HG02763 (cell line): ENCODE measurements at regions not wholly inside any gene's neighbourhood (a gene's known extent, or its start where the extent isn't known, plus 50 kb on each side); places are given as distances from the start of the nearest gene placed in this dataset.

Source experiments
- ATAC-seq: cut with Tn5 transposase; IDR thresholded peaks from one replicate; pipeline ENCODE4 v1.9.1; 2021; ENCODE audit warnings: mild to moderate bottlenecking, moderate library complexity; ENCODE audit not compliant: unreplicated experiment

DNA sequence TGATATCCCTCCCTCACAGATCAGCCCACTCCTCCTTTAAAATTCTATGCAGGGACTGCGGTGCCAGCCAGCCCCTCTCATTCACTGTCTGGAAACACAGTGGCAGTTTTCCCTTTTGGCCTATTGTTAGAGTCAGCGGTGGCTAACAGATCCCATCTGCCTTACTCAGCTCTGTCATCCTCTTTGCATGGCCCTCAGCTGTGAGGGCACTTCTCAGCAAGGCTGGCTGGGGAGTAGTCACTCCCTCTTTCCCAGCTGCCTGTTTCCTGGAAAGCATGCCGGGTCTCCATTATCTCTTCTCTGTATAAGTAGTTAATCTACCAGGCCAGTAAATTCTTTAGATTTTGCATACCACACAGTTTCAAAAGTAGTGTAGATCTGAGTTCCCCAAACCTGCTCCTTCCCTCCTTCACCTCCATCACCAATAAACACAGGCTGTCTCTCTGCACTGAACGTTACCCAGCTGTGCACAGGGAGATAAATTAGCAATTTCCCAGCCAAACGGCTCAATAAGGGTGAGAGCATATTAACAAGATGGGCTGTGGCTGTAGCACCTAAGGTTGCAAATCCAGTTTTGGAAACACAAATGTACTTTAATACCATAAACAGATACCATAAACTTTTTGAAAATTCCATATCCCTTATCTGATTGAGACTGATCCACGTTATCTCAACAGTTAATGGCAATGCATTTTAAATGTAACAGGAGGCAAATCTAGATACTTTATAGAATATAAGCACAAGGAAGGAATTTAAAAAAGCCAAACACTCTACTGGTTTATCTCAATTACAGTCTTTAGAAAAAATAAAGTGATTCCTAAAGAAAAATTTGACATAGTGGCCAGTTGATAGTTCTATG is 229.3 kb downstream of the ANKRD50 start:
- ATAC-seq, result no peak

DNA sequence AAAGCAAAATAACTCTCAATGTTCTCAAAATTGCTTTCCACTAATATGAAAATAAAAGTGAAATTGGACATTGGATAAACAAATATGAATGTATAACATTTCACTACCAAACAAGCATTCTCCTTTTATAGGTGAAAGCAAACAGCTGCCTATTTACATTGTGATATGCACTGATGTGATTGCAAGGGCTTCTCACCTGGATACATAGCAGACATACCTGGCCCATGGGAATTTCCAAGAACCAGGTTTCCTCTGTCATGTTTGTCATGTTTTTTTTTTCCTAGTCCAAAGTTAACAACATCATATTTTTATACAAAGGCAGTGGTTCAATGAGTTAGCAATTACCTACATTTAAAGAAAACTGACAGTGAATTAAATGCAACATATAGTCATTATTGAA is 228.5 kb downstream of the ANKRD50 start:
- ATAC-seq, result no peak

DNA sequence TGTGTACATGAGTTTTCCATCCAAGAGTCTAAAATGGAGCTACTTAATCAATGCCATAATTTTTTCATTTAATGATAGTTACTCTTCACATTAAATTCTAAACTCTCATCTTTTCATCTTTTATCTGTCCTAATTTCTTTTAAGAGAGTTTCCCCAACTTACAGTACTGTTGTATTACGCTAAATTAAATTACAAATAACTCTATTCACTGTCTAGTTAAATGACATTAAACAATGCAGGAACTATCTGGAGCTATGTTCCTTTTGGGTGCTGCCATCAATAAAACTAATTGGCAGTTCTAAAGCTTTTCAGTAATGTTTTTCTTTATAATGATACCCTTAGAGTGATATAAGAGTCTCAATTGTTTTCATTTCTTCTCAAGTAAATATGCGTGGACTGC is 227.6 kb downstream of the ANKRD50 start:
- ATAC-seq, result no peak

DNA sequence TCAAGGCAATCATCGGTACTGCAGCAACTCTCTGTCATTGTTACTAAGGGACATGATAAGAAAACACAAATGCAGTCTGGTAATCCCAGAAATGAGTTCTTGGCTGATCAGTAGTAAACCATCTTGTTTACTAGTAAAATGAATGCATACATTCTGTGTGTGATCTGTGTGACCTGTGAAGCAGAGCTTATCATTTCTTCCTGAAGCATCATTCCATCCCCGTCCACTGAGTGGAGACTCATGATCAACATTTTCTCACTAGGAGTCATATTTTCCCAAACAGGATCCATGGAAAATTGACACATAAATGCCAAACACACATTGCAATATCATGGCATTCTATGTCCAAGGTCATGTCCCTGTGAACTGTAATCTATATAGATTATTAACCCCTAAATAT is 226.1 kb downstream of the ANKRD50 start:
- ATAC-seq, result no peak

DNA sequence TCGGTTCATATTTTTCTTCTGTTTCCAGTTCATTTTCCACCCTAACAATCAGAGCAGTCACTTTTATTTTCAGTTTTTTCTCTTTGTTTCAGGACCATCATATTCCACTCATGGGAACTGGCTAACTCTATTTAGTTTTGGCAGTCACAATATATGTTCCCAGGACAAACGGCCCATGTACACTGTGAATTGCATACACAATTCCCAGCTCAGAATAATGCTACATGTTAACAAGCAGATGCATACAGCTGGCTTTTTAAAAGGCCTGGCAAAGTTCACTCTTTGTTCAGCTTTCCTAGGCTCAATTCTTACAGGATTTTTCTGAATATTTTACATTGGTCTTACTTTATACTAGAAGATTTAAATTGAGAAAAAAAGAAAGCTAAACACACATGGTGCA is 224.9 kb downstream of the ANKRD50 start:
- no peak for ATAC-seq

DNA sequence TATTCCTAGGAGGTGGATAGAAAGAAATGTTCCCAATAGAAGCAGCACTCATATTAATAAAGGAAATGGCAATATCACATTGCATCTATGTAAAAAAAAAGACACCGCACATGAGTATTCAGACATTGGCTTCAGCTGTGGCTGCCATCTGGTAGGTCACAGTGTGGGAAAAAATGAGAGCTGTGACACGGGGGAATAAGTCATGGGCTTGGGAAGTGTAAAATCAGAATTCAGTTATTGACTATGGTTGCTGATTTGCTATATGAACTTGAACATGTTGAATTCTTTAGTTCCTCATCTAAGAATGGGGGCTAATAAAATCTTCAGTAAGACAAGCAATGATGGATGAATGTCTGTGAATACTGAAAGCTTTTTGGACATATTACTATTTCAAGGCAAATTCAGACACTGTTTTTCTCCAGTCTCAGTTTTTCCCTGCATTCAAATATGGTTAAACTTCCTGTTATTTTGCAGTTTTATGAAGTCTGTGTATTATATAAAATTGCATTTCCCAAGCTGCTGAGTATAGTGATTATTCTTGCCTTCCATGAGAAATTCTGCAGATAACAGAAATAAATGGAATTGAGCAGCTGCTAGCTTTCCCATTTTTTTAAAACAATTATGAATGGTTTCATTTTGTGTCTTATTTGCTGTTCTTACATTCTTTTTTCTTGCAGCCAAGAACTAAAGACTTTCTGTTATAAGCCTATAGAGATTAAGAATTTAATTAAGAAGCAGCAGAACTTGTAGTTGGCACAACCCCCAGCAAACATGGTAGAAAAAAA is 221.0 kb downstream of the ANKRD50 start:
- no peak for ATAC-seq

DNA sequence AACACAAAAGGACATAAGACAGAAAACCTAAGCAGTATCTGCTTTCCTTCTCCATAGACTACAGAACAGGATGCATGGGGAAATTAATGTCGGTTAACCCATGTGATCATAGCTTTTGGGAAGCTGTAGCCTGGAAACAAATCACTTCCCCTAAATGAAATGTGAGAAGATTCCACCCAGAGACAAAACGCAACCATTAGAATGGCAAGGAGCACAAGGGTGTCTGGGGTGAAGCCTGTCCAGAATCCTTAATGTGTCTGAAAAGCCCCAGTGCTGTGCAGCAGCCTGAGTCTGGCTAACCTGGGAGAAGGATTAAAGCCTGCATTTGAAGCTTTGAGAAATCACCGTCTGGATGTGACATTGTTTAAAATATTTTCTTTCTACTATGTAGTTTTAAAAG is 213.3 kb downstream of the ANKRD50 start:
- no peak for ATAC-seq

DNA sequence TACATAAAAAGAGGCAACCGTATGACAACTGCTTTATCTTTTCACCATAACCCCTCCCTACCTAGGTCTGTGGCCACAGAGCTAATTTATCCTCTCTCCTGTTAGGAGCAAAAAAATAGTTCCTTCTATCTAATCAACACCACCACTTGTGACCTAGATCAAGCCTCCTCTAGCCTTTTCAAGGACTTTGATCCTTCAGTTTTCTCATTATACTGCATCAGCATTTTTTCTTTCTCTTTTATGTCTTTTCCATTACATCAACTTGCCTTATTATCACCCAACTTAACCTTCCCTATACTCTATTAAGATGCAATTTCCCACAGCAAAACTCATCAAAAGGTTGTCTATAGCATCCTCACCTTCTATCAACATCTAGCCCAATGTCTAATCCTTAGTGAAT is 211.0 kb downstream of the ANKRD50 start:
- ATAC-seq, result no peak

DNA sequence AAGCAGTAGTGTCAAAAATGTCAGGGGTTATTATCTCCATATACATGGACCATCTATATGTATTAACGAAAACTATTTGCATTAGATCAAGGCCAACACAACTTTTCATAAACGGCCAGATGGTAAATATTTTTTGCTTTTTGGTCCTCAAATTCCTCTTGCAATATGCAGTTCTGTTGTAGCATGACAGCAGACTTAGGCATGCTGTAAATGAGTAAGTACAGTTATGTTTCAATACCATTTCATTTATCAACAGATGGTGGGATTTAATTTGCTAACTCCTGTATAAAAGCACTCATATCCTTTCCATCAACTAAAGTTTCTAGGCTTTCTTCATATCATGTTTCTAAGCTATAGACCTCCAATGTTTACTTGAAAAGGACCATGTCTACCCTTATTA is 208.1 kb downstream of the ANKRD50 start:
- ATAC-seq, result no peak

DNA sequence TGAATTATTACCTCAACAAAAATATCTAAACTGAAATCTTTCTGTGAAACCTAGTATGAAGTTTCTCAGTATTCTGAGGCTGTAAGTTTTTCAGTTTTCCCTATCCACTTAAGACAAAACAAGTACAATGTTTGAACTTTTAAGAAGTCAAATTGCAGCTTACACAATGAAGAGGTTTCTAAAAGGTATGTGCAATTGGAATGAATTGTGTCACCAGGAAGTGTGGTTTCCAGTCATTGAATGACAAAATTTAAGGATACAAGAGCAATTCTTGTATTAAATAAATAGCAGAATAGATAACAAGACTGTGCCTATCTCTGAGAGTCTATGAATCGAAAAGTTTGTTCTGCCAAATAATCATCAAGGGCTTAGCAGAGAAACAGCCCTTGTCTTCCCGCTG is 207.3 kb downstream of the ANKRD50 start:
- ATAC-seq, result no peak

DNA sequence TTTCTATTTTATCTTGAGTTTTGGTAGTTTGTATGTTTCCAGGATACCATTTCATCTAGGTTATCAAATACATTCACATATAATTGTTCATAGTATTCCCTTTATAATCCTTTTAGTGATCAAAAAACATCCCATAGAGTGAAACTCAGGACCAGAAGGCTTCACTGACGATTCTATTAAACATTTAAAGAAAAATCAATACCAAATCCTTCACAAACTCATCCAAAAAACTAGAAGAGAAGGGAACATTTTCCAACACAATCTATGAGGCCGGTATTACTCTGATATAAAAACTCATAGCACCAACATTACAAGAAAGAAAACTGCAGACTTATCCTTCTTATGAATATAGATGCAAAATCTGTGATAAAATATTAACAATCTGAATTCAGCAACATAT is 203.4 kb downstream of the ANKRD50 start:
- no peak for ATAC-seq

DNA sequence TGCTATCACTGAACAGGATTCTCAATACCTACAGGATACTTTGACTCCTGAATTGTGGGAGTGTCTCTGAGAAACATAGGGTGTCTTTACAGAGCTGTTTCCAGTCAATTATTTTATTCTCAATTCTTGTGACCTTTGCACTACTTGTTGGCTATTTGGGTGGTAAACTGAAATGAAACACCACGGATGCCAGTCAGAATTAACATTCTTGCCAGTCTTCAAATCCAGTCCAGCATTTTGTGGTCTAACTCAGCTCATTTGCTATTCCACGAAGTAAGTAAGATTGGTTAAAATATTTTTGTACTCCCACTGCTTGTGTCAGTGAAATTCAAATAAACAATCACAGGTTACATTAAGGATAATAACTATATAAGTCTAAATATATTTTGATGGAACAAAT is 197.9 kb downstream of the ANKRD50 start:
- no peak for ATAC-seq

DNA sequence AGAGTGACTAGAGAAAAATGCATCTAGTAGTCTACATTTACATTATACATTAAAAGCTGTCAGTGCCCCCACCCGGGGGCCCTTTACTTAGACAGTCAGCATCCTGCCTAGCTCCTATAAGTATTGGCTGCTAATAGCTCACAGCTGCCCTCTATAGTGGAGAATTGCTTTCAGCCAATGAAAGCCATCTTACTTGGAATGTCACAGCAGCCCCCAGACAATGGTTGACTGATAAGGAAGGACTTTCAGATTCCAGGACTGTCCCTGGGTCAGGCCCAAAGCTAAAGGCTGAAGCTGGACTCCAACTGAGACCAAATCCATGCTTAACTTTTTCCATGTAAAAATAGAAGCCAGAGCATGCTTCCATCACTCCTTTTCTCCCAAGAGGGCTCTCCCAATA is 196.9 kb downstream of the ANKRD50 start:
- no peak for ATAC-seq

DNA sequence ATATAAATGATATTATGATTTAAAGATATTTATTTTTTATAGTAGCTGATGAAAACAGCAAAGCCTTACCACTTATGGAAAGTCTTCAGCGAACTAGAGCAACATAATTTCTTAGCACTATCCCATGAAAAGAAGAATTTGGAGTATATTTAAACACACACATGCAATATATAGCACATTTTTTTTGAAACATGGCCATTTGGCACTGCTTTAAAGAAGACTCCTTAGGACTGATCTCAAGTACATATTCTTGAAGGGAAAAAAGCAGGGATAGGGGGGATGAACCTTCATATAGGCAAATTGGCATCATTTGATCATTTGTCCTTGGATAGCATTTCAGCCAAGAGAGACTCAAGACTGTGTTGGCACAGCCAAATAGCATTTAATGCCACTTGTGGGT is 193.3 kb downstream of the ANKRD50 start:
- no peak for ATAC-seq

DNA sequence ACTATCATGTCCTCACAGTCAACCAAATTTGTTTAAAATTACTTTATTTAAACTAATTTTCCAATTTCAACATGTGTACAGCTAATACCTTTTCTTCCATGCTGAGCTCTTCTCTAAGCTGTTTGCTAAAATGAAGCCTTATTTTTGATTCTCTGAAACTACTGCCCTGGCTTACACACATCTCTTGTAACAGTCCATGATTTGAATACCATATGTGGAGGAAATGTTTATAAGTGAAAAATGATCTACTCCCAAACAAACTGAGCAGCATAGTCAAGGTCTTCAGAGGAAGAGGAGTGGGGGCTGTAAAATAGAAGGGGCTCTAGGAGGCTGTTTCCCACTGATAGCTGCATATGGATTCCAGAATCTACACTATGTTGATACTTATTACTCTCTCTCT is 188.7 kb downstream of the ANKRD50 start:
- ATAC-seq, result no peak

DNA sequence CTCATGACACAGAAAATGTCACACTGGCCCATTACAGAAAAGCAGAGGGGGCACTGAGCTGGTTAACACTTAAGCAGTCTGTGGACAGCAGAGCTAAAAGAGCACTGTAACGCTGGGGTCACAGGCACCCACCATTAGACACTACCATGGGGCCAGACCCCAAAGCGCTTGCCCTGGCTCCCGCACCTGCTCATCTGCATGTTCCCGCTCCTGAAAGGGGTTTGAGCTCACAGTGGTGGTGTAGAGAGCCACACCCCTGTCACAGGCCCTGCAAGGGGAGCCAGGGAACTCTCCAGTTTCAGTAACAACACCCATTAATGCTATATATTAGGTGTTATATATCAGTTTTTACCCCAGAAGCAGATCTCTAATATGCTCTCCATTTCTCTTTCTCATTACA is 187.0 kb downstream of the ANKRD50 start:
- no peak for ATAC-seq

DNA sequence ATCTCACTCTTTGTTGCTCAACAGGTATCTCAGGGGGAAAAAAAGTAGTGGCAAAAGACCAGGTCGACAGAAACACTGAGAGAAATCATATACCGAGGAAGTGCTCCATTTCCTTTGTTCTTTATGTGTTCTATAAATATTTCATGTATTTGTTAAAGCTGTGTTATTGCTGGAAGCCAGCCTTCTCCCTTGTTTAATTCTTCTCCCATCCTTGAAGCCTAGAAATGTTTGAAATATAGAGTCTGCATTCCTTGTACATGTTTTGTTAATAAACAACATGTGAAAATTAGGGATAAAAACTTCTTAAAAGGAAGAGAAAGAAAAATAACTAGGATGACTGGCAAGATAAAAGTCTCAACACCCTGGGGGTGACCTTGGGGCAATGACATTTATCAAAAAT is 186.2 kb downstream of the ANKRD50 start:
- no peak for ATAC-seq

DNA sequence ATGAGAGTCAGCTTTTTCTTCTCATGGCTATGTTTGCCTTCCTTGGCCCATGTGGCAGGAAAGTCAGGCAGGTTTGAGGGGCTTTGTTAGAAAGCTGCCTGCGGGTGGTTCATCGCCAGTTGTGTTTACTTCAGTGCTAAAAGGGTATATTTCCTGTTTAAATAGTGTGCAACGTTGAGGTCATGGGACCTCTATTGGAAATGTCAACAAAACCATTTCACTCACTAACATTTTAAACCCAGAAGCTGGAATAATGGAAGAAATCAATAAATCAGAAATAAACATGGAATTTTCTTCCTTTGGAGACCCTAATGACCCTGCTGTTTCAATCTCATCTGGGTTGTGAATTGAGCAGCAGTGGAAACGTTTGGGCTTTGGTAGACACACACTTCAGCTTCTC is 185.8 kb downstream of the ANKRD50 start:
- no peak for ATAC-seq

DNA sequence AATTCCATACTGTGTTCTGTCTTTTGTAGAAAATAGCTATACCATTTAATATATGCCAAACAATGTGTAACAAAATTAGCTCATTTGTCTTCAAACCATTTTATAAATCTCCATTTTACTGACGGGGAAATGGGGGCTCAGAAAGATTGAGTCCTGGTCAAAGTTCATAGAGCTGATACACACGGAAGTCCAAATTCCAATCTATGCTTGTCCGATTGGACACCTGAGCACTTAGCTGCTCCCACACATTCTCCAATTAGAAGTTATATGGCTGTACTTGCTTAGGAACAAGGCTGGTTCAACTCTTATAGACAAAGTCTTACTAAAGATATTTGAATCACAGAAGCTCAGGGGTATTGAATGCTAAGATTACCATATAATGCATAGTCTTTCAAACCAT is 185.2 kb downstream of the ANKRD50 start:
- ATAC-seq, result no peak

DNA sequence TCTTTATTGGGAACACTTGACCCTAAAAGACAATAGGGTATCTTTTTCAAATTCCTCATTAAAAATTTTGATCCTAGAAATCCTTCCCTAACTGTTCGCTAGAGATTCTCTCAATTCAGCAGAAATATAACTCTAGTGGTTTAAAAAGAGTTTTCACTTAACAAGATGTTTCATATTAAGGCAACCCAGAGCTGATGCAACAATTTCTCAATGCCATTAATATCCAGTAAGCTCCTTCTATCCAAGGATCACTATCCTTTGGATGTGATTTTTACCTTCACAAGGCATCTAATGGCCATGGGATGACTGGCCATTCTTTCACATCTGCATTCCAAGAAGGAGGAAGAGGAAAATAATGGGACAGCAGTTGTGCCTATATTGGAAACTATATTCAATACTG is 183.4 kb downstream of the ANKRD50 start:
- ATAC-seq, result no peak

DNA sequence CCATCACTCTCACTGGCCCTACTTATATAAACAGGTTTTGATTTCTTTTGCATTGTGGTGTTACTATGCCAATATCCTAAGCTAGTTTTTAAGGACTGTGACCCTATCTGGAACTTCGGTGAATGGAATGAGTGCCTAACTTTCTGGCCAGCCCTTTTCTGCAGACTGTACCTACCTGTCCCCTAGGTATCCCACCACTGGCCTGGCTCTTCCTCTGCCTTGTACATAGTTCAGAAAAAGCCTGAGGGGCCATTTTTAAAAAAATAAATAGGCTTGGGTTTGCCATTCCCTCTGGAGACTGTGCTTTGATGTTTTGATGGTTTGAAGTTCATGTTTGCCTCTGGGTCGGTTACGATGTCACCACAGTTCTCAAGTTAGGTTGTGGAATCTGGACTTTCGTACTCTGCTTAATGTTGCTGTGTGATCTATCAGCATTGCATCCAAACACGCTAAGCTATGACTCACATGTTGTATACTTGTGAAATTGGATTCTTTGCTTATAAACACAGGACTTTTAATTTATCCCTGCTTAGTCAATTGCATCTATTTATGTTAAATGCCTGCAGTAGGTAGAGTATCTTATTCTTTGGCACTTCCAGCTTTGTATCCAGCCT is 182.0 kb downstream of the ANKRD50 start:
- no peak for ATAC-seq

DNA sequence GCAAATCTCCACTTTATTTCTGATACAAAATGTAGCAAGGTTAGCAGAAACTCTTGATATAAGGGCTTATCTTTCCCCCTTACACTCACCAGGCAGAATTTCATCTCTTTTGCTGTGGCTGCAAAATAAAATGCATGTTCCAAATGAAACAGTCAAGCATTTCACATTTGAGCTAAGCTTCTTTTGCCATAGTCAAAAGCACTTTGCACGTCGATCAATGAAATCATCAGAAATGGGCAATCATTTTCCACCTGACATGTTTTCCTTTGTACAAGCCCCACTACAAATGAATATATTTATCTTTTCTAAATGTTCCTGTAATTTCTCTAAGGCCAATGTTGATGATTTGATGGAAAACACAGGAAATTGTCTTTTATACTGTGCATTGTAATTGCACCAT is 178.4 kb downstream of the ANKRD50 start:
- ATAC-seq, result no peak
